ENCODE measurements at regions not wholly inside any gene's neighbourhood (a gene's known extent, or its start where the extent isn't known, plus 50 kb on each side); places are given as distances from the start of the nearest gene placed in this dataset.

- Mint-ChIP-seq H3K36me3 (ENCODE audit: low read depth) (no peaks in the 10 kb centered on the region), H3K27me3 (ENCODE audit: low read depth) (peaks cover 54% of the 10 kb centered on the region), H3K4me3 (no peak overlapping the region), H3K27ac (no peak overlapping the region), H3K4me1 (no peaks in the 10 kb centered on the region), H3K9me3 (peaks cover 2% of the 10 kb centered on the region)
- no peak for TF ChIP-seq CTCF (IDR thresholded peaks at IDR 0.05; ENCODE audit: unreplicated experiment in 3 of 3)
Measured at GRCh38 chr20:57086066-57086465, 180.4 kb downstream of the BMP7 start.

- Mint-ChIP-seq H3K27ac (no peak overlapping the region), H3K4me3 (no peak overlapping the region), H3K9me3 (peaks cover 2% of the 10 kb centered on the region), H3K4me1 (peaks cover 2% of the 10 kb centered on the region), H3K36me3 (ENCODE audit: low read depth) (no peaks in the 10 kb centered on the region), H3K27me3 (ENCODE audit: low read depth) (peaks cover 54% of the 10 kb centered on the region)
- no peak for TF ChIP-seq CTCF (IDR thresholded peaks at IDR 0.05; ENCODE audit: unreplicated experiment in 3 of 3)
Measured at GRCh38 chr20:57087102-57087501, 179.3 kb downstream of the BMP7 start.

- peaks cover 6% of the 10 kb centered on the region for H3K4me1 Mint-ChIP-seq
- no peak overlapping the region for H3K4me3 Mint-ChIP-seq
- H3K36me3 Mint-ChIP-seq (ENCODE audit: low read depth), result no peaks in the 10 kb centered on the region
- TF ChIP-seq CTCF (IDR thresholded peaks at IDR 0.05; ENCODE audit: unreplicated experiment in 3 of 3), result no peak
- H3K9me3 Mint-ChIP-seq, result peaks cover 2% of the 10 kb centered on the region
- H3K27ac Mint-ChIP-seq, result no peak overlapping the region
- peaks cover 53% of the 10 kb centered on the region for H3K27me3 Mint-ChIP-seq (ENCODE audit: low read depth)
Measured at GRCh38 chr20:57087705-57088104, 178.7 kb downstream of the BMP7 start.

GRCh38 chr20:57088436-57088835 lies 178.0 kb downstream of the BMP7 start:
- Mint-ChIP-seq H3K4me3 (no peak overlapping the region), H3K27ac (no peak overlapping the region), H3K4me1 (peaks cover 8% of the 10 kb centered on the region), H3K36me3 (ENCODE audit: low read depth) (no peaks in the 10 kb centered on the region), H3K9me3 (no peaks in the 10 kb centered on the region), H3K27me3 (ENCODE audit: low read depth) (peaks cover 50% of the 10 kb centered on the region)
- TF ChIP-seq CTCF (IDR thresholded peaks at IDR 0.05; ENCODE audit: unreplicated experiment in 3 of 3), result no peak

GRCh38 chr20:57089699-57090144 lies 176.7 kb downstream of the BMP7 start:
- H3K4me1 Mint-ChIP-seq, result peaks cover 13% of the 10 kb centered on the region
- no peaks in the 10 kb centered on the region for H3K9me3 Mint-ChIP-seq
- TF ChIP-seq CTCF (IDR thresholded peaks at IDR 0.05; ENCODE audit: unreplicated experiment in 3 of 3), result peak; percentile 95 to 99 (median 96)
- H3K27me3 Mint-ChIP-seq (ENCODE audit: low read depth), result peaks cover 47% of the 10 kb centered on the region
- no peak overlapping the region for H3K4me3 Mint-ChIP-seq
- no peak overlapping the region for H3K27ac Mint-ChIP-seq
- H3K36me3 Mint-ChIP-seq (ENCODE audit: low read depth), result no peaks in the 10 kb centered on the region

Measured in nephron (organoid).